EH (cell line): ENCODE measurements at regions not wholly inside any gene's neighbourhood (a gene's known extent, or its start where the extent isn't known, plus 50 kb on each side); places are given as distances from the start of the nearest gene placed in this dataset.

Source experiments
- DNase-seq: peaks from one replicate; pipeline ENCODE4 v3.0.0-alpha.2; 2015; ENCODE audit warnings: low read depth

DNA sequence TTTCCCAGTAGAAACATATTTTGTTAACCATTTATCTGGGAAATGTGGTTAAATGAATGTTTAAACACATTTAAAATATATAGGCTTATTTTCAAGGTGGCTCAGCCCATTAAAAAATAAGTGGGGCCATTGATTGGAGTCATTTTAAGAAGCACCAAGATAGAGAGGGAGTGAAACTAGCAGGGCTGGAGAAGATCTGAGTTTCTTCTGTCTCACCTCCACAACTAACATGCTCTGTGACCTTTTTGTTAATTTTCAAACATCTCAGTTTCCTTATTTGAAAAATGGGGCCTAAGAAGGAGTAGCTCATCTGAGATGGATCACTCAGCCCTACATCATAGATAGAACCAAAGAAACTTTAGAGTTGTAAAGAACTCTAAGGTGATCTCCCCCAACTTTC lies 254.8 kb downstream of the KCNS3 start:
- DNase-seq = no peak

GRCh38 chr2:18132697-18133096 lies 254.2 kb downstream of the KCNS3 start:
- peak; percentile 31 for DNase-seq

- DNase-seq = no peak
Measured at GRCh38 chr2:18131761-18132160, 253.3 kb downstream of the KCNS3 start.

GRCh38 chr2:18129348-18129747 lies 250.9 kb downstream of the KCNS3 start:
- no peak for DNase-seq

- DNase-seq = no peak
Measured at GRCh38 chr2:18125303-18125702, 246.8 kb downstream of the KCNS3 start.

- no peak for DNase-seq
Measured at GRCh38 chr2:18124116-18124835, 245.8 kb downstream of the KCNS3 start.

DNA sequence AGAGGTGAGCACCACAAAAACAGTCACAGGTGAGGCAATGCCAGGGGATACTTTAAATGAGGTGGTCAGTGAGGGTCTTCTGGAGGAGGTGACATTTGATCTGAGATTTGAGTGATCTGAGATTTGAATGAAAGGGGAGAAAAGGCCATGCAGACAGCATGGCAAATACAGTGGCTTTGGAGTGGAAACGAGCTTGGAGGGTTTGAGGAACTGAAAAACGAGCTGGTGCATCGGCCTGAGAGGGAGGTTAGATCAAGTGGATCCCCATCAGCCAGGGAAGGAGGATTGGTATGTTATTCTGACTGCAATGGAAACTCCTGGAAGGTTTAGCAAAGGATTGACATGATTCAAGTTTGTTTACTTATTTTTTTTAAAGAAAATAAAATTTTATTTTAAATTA lies 245.1 kb downstream of the KCNS3 start:
- DNase-seq = no peak

- no peak for DNase-seq
Measured at GRCh38 chr2:18123211-18123570, 244.7 kb downstream of the KCNS3 start.

- no peak for DNase-seq
Measured at GRCh38 chr2:18122544-18123210, 244.2 kb downstream of the KCNS3 start.

DNA sequence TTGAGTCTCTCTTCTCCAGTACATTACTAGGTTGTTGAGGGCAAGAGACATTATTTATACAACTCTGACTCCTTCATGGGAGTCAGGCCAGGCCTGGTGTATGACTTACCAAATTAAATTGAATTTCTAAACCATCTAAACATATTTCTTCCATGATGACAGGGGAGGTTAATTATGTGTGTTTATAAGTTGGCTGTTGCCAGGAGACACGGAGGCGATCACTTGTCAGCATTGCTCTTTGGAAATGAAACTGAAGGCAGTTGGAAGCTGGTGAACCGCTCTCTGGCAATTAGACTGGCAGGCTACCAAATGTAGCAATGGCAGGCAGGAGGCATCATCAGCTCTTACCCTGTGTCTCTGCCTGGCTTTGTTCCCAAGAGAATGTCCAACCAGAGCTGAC lies 241.4 kb downstream of the KCNS3 start:
- DNase-seq = peak; percentile 68

- peak; percentile 21 for DNase-seq
Measured at GRCh38 chr2:18118703-18119102, 240.2 kb downstream of the KCNS3 start.

DNA sequence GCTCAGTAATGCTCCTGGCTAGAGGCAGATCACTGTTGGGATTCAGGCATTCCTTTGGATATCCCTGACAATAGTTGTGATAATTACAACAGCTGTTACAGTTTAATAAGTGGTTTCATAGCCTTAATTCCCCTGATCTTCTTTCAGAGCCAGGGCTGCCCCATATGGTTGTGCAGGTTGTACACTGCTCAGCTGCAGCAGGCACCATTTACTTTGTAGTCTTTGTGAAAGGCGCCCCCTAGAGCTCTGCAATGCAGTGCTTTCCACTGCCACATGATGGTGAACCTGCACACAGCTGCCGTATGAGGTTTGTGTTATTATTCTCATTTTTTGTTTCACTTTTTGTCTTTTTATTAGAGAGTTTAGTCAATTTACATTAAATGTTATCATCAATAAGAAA lies 239.1 kb downstream of the KCNS3 start:
- peak; percentile 65 for DNase-seq

DNA sequence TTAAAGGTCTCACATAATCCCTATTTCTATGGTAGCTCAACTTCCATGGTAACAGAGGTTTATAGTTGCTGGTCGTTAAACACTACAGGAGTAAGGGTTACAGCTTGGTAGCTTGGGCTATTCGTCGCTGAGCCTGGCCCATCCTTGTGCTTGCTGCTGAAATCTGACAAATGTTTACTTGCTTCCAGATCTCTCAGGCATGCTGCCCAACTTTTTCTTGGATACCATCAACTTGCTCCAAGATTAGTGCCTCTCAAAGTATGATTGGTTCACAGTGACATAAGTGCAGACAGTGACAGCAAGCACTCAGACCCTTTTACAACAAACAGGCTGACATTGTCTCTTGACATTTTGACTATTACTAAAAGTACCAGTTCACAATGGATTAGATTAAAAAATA lies 231.8 kb downstream of the KCNS3 start:
- DNase-seq = no peak

DNA sequence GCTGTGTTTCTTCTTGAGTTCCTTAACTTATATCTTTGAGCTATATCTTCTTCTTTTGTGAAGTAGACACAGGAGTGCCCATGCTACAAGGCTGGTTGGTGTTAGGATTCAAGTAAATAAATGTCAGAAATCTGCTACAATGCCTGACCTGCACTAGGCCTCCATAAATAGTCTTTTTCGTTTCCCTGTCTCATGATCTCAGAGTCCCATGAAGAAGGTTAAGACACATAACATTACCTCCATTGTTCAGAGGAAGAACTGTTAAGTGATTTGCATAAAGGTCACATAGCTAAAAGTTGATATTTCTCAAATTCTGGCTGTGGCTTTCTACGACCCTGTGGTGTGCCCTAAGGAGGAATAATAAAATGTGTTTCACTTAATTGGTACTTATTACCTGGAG lies 228.4 kb downstream of the KCNS3 start:
- DNase-seq = no peak

- no peak for DNase-seq
Measured at GRCh38 chr2:18105929-18106328, 227.5 kb downstream of the KCNS3 start.

DNA sequence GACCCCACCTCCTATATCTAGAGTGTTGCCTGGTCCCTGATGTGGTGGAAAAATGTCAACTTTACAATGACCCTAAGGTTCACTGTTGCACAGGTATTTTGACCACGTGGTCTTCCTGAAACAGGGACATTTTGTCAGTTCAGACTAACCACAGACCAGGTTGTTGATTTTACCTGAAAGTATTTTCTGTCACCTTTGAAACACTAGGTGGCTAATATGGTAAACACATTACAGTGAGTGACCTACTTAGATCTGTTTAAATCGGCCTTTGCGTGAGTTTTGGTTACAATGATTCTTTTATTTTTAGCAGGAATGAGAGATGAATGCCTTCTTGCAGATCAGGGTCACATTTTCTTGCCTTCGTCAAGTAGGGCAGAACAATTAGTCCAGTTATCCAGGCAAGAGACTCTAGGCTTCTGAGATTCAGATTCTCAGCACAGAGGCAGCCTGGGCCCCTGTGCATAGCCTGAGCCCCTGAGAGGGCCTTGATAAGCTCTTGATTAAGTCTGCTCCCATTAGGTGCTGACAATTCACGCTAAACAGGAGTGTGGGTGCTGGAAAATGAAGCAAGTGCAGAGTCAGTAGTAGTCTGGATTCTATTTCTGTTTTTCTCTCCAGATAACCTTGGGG lies 226.2 kb downstream of the KCNS3 start:
- DNase-seq = no peak

- DNase-seq = no peak
Measured at GRCh38 chr2:18096836-18097405, 218.5 kb downstream of the KCNS3 start.

GRCh38 chr2:18094277-18094676 lies 215.8 kb downstream of the KCNS3 start:
- no peak for DNase-seq

GRCh38 chr2:18093196-18093595 lies 214.7 kb downstream of the KCNS3 start:
- DNase-seq = no peak

DNA sequence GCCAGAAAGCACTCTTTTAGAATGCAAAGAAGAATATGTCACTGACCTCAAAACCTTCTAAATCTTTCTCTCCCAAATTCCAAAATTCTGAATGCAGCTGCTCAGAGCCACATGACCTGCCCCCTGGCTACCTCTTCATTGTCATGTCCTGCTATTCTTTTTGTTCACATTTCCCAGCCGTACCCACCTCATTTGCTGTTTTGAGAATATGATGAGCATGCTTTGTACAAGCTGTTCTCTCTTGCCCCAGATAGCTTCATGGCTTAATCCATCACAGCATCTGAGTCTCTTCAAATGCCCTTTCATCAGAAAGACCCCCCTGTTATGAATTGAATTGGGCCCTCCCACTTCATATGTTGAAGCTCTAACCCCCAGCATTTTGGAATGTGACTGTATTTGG lies 214.3 kb downstream of the KCNS3 start:
- DNase-seq = no peak

GRCh38 chr2:18085593-18085992 lies 207.1 kb downstream of the KCNS3 start:
- no peak for DNase-seq

- no peak for DNase-seq
Measured at GRCh38 chr2:18084376-18084775, 205.9 kb downstream of the KCNS3 start.

- DNase-seq = no peak
Measured at GRCh38 chr2:18083806-18084205, 205.3 kb downstream of the KCNS3 start.
